Stimulated activated CD4-positive, alpha-beta T cell treated with anti-CD3 and anti-CD28 coated beads, TNF-alpha, amount 100 ng/mL, for 48 hours (primary cell): ENCODE measurements at regions not wholly inside any gene's neighbourhood (a gene's known extent, or its start where the extent isn't known, plus 50 kb on each side); places are given as distances from the start of the nearest gene placed in this dataset.
"Not testable (repeated sequence)": the region's sequence is repeated elsewhere in the genome, so short reads cannot be mapped to it uniquely, and the experiment has no call there.

Source experiments
- DNase-seq, 3 donors: peaks; one replicate each; pipeline ENCODE4 v3.0.0-alpha.2; 2020; ENCODE audit warnings: low read depth in 3 of 3

- DNase-seq: peak; percentile 62 to 84 (median 80)
Measured at GRCh38 chr7:66413379-66414114, 208.4 kb downstream of the TPST1 start.

- no peak for DNase-seq
Measured at GRCh38 chr7:66415659-66416265, 210.6 kb downstream of the TPST1 start.

- no peak for DNase-seq
Measured at GRCh38 chr7:66418537-66418936, 210.1 kb upstream of the KCTD7 start.

GRCh38 chr7:66419210-66419609 lies 209.5 kb upstream of the KCTD7 start:
- DNase-seq: no peak

GRCh38 chr7:66421830-66422475 lies 206.7 kb upstream of the KCTD7 start:
- DNase-seq: no peak

GRCh38 chr7:66423729-66424128 lies 205.0 kb upstream of the KCTD7 start:
- no peak for DNase-seq

GRCh38 chr7:66426332-66426731 lies 202.3 kb upstream of the KCTD7 start:
- DNase-seq: no peak

- DNase-seq: no peak
Measured at GRCh38 chr7:66426996-66427395, 201.7 kb upstream of the KCTD7 start.

GRCh38 chr7:66427956-66428355 lies 200.7 kb upstream of the KCTD7 start:
- DNase-seq: no peak

- DNase-seq: no peak
Measured at GRCh38 chr7:66429498-66430163, 199.1 kb upstream of the KCTD7 start.

- no peak for DNase-seq
Measured at GRCh38 chr7:66430164-66430545, 198.5 kb upstream of the KCTD7 start.

GRCh38 chr7:66438703-66439405 lies 189.8 kb upstream of the KCTD7 start:
- not testable (repeated sequence) for DNase-seq

GRCh38 chr7:66442385-66442784 lies 186.3 kb upstream of the KCTD7 start:
- DNase-seq: no peak

GRCh38 chr7:66443946-66444345 lies 184.7 kb upstream of the KCTD7 start:
- DNase-seq: no peak

- DNase-seq: not testable (repeated sequence)
Measured at GRCh38 chr7:66447007-66447406, 181.7 kb upstream of the KCTD7 start.

GRCh38 chr7:66450814-66451213 lies 177.9 kb upstream of the KCTD7 start:
- not testable (repeated sequence) for DNase-seq

- not testable (repeated sequence) for DNase-seq
Measured at GRCh38 chr7:66451713-66452112, 177.0 kb upstream of the KCTD7 start.

GRCh38 chr7:66452165-66452564 lies 176.5 kb upstream of the KCTD7 start:
- no peak for DNase-seq

- DNase-seq: no peak
Measured at GRCh38 chr7:66453340-66453739, 175.3 kb upstream of the KCTD7 start.

- DNase-seq: no peak
Measured at GRCh38 chr7:66454600-66455225, 174.0 kb upstream of the KCTD7 start.

GRCh38 chr7:66455432-66455831 lies 173.2 kb upstream of the KCTD7 start:
- DNase-seq: not testable (repeated sequence)
